H4 (cell line): ENCODE measurements at regions not wholly inside any gene's neighbourhood (a gene's known extent, or its start where the extent isn't known, plus 50 kb on each side); places are given as distances from the start of the nearest gene placed in this dataset.
"Not testable (repeated sequence)": the region's sequence is repeated elsewhere in the genome, so short reads cannot be mapped to it uniquely, and the experiment has no call there.

Experiments used
- DNase-seq: peaks from one replicate; pipeline ENCODE4 v3.0.0-alpha.2; 2015; ENCODE audit warnings: low spot score

GRCh38 chr14:104250175-104250574 is 111.8 kb downstream of the KIF26A start:
- DNase-seq = no peak

GRCh38 chr14:104252256-104253215 is 114.1 kb downstream of the KIF26A start:
- no peak for DNase-seq

- no peak for DNase-seq
Measured at GRCh38 chr14:104253223-104253822, 114.9 kb downstream of the KIF26A start.

- no peak for DNase-seq
Measured at GRCh38 chr14:104253901-104254353, 115.5 kb downstream of the KIF26A start.

GRCh38 chr14:104254735-104255400 is 116.5 kb downstream of the KIF26A start:
- DNase-seq = no peak

- no peak for DNase-seq
Measured at GRCh38 chr14:104256025-104256424, 117.6 kb downstream of the KIF26A start.

GRCh38 chr14:104262515-104263514 is 124.4 kb downstream of the KIF26A start:
- DNase-seq = no peak

GRCh38 chr14:104263675-104264358 is 125.4 kb downstream of the KIF26A start:
- DNase-seq = no peak

- no peak for DNase-seq
Measured at GRCh38 chr14:104264495-104265265, 126.3 kb downstream of the KIF26A start.

- DNase-seq = no peak
Measured at GRCh38 chr14:104265918-104266630, 127.7 kb downstream of the KIF26A start.

- no peak for DNase-seq
Measured at GRCh38 chr14:104266631-104267575, 128.5 kb downstream of the KIF26A start.

- no peak for DNase-seq
Measured at GRCh38 chr14:104267895-104268294, 129.5 kb downstream of the KIF26A start.

GRCh38 chr14:104268295-104268694 is 129.9 kb downstream of the KIF26A start:
- DNase-seq = no peak

- DNase-seq = no peak
Measured at GRCh38 chr14:104268725-104269436, 130.5 kb downstream of the KIF26A start.

- not testable (repeated sequence) for DNase-seq
Measured at GRCh38 chr14:104269511-104270241, 131.3 kb downstream of the KIF26A start.

GRCh38 chr14:104271391-104271790 is 133.0 kb downstream of the KIF26A start:
- no peak for DNase-seq

- no peak for DNase-seq
Measured at GRCh38 chr14:104274806-104275205, 136.4 kb downstream of the KIF26A start.
